Skin of body (tissue), 1 donor: ENCODE measurements at regions not wholly inside any gene's neighbourhood (a gene's known extent, or its start where the extent isn't known, plus 50 kb on each side); places are given as distances from the start of the nearest gene placed in this dataset.
"Not testable (repeated sequence)": the region's sequence is repeated elsewhere in the genome, so short reads cannot be mapped to it uniquely, and the experiment has no call there.

Experiments
- DNase-seq: peaks from one replicate; lab custom pipeline; 2025; lab: John Stamatoyannopoulos, UW

DNA sequence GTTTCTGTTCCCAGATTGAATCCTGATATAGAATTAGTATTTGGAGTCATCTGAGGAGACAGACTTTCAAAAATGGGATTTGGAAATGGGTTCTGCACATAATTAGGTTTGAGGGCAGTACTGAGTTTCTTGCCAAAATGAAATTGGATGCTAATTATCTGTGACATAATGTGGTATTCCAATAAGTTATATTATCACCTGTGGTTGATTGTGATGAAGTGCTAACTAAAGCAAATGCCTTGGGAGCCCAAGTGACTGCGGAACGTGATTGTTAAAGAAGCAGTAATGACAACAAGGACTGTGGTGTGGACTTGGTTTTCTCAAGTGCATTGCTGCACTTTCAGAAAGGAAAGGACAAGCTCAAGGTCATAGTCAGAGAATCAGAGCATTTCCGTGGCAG, 337.0 kb downstream of the IPO8 start:
- no peak for DNase-seq

DNA sequence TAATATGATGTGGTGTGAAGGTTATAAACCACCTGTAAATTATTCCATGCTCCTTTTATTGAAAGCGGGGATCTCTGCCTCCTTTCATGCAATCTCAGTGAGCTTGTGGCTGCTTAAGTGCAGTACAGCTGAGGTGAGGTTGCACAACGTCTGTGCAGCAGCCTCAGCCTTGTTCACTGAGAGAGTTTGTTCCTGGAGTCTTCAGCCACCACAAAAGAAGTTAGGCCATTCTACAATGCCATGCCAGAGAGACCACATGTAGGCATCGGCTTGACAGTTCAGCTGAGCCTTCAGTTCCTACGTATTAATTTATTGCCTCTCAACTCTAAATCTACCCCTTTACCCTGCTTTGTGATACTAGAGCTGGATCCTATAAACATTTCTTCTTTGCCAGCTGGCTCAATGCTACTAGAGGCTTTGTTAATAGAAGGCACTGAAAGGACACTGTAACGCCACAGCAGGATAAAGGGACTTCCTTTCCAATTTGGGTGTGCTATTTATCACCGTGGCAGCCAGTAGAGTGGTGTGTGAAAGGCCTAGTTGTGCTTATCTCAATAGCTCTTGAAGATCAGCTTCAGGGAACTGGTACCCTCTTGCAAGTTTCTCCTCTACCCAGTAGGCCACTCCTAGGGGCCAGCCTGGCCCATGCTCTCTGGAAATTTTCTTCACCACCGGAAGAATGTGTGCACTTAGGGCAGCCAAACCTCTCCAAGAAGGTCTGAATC, 337.7 kb downstream of the IPO8 start:
- DNase-seq, result no peak

DNA sequence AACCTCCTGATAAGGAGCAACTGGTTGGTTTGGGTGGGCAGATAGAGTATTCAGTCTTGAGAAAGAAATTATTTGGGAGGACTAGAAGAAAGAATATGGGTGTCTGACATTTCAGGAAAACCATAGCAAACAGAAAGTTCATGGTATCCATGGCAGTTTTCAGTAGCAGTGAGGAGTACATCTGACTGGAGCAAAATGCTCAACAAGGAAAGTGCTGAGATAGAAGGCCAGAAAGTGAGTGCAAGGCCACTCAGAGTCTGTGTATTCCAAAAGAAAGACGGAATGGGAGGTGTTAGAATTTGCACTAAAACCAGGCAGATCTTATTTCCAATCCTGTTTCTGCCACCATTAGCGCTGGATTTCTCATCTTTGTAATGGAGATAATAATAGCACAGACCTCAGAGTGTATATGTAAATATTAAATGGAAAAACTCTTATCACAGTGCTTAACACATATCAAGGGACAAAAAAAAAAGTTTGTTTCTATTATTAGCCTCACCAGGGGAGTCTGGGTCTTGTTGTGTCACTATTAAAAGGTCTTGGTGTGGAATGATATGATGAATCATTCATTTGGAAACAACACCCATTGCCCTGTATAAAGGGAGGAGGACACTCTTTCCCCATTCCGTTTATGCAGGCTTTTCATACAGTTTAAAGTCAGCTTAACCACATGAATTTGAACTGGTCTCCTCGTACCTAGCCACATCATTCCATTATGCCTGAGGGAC, 349.8 kb downstream of the IPO8 start:
- no peak for DNase-seq

DNA sequence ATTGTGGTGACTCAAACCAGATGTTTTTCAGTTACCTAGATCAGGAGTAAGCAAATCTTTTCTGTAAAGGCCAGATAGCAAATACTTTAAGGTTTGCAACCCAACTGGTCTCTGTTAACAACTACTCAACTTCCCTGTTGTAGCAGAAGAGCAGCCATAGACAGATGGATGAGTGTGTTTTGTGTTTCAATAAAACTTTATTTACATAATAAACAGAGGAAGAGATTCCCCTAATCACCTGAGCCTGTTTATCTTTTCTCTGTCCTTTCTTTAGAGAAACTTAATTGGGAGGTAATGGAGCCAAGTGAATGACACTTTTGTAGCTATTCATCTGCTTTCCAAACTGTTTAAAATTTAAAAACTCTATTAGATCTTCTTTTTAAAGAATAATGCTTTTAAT, 365.1 kb downstream of the IPO8 start:
- no peak for DNase-seq

DNA sequence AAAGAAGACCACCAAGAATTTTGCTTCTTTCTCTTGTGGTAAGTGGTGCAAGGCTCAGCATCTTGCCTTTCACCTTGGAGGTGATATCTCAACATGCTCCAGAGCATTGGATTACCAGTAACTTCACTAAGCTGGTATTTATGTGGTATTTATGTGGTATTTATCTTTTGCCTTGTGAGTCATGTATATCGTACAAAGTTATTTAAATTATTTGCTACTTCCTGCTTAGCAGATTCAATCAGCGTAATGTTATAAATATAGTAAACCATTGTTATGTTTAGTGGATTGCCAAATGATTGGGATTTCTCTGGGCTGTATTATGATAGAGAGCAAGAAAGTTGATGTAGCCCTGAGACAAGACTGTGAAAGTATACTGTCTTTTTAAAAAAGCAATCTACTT, 366.4 kb downstream of the IPO8 start:
- DNase-seq, result no peak

DNA sequence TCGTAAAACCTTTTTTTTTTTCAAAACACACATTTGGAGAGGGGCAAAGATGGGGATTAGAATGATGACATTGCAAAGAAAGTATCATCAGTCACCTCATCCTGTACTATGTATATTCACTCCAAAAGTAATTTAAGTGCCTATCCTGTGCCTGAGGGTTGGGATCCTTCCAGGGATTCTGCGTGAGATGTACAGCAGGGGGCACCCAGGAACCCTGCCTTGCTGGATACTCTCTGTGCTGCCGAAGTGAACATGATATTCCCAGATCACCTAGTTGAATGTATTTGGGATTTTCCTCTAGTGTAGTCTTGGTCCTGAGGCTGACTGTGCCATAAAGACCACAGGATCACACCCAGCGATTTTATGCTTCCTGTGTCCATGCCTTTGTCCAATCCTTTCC, 372.7 kb downstream of the IPO8 start:
- no peak for DNase-seq

DNA sequence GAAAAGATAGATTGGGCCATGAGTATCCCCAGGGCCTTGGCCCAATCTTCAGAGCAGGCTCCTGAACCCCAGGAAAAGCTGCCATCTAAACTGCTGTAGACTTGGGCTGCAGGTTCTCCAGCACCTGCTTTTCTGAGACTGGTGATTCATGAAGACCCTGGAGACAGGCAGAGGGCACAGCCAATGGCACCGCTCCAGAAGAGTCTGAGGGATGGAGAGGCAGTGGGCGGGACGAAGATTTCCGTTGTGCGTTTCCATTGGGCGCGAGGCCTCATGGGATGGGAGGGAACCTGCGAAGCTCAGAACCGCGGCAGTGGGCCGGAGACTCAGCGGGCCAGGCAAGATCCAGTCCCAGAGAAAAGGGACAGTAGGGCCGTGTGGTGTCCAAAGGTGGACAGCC, 375.1 kb downstream of the IPO8 start:
- DNase-seq, result no peak

DNA sequence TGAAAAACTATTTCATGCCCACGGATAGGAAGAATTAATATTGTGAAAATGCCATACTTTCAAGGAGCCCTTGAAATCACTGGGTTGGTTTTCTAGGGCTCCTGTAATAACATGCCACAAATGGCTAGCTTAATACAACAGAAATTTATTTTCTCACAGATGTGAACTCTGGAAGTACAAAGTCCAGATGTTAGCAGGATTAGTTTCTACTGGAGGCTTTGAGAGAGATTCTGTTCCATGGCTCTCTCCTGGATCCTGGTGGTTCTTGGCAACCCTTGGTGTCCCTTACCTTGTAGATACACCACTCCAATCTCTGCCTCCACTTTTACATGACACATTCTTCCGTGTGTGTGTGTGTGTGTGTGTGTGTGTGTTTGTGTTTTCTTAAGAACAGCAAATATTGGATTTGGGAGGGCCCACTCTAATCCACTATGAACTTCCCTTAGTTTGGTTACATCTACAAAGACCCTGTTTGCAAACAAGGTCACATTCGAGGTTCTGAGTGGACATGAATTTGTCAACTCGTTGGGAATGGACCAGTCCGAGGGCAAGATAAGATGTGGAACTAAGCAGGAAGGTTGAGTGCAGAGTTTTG, 381.1 kb downstream of the IPO8 start:
- DNase-seq, result no peak

DNA sequence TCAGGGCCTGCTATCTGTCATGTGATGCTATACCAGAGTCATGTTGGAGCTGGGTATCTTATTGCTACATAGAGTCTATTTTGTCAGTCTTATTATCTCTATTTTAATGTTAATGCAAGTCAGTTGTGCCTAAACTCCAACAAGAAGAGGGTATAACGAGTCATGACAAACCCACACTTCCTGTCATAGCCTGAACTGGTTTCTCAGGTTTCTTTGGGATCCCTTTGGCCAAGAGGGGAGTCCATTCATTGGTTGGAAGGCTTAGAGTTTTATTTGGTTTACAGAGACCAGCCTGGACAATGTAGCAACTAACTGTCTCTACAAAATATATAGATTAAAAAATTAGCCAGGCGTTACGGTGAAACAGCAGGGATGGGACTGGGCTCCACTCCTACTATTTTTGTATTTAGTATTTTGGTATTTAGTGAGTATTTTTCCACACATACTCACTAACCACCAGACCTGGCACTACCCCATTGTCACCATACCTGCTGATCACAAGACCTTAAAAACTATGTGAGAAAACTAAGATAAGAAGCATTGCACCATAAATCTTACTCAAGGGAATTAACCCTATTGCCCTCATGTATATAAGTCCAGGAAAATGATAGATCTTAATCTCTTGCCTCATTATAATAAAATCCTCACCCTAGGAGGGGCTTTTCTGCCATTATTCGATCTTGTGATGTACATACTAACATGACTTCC, 387.5 kb downstream of the IPO8 start:
- DNase-seq, result no peak

DNA sequence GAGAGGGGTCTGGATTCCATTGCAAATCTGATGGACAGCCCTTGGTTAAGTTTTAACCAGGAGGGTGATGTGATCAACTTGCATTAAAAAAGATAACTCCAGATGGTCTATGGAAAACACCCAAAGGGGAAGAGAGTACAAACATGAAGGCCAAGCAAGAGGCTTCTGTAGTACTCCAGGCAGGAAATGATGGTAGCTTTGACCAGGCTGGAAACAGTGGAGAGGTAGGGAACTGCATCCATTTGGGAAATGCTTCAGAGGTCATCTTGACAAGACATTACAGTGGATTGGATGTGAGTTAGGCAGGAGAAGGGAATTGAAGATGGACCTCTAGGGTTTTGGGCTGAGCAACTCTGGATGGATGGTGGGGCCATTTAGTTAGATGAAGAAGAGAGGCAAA, 391.1 kb downstream of the IPO8 start:
- DNase-seq, result no peak

DNA sequence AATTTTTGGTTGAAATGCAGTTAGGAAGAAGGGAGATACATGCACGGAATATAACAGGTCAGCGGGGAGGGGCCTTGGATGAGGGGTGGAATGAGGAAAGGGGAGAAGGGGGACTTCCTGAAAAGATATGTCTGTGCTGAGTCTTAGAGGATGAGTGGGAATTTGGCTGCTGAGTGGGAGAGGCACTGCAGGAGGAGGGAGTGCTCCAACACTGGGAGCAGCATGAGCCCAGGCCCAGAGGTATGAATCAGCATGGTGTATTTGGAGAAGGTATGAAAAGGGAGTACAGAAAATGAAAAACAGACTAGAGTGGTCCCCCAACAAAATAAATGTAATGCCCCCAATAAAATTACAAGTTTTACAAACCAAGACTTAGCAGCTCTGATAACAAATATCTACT, 394.4 kb downstream of the IPO8 start:
- no peak for DNase-seq

DNA sequence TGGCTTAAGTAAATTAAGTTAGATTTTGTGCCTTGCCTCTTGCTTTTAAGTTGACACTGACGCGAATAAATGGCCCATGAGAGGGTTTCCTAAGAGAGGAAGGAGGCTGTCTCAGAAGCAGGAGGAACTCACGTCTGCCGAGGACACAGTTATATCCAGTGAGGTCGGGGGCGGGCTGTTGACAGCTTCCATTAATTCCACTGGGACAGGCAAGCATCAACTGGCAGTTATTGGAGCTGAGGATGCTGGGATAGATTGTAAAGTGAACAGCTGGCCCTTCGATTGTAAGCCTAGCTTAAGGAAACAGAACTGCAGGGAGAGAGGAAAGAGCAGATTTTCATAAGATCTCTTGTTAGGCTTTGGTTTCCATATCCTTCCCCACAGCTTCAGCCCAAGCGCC, 399.2 kb downstream of the IPO8 start:
- DNase-seq, result no peak

DNA sequence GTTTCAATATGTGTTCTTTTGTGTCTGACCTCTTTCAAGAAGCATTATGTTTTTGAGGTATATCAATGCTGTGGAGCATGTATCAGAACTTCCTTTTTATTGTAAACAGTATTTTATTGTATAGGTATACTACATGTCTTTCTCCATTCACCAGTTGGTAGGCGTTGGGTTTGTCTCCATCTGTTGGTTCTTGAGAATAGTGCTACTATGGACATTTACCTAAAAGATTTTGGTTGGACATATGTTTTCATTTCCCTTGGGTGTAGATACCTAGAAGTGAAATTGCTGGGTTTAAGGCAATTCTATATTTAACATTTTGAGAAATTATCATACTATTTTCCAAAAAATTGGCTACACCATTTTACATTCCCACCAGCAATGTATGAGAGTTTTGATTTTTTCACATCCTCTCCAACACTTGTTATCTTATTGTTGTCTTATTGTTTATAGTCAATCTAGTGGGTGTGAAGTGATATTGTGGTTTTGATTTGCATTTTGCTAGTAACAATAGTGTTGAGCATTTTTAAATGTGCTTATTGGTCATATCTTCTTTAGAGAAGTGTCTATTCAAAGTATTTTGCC, 409.2 kb downstream of the IPO8 start:
- DNase-seq, result no peak

DNA sequence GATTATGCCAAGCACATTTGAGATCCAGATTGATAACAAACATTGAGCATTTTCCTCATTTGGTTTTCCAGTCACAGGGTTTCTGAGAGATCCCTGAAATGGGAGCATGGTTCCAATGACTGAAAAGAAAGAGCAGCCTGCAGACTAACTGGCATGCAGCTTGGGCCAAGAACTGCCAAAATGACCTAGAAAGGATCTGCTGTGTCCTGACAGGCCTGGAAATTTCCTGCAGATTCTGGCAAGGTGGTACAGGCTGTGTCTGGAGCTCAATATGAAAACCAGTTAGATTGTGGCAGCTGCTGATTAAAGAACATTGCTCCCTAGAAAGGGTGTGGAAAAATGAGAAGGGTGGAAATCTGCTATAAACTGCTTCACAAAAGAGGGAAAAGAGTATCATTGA, 417.3 kb downstream of the IPO8 start:
- no peak for DNase-seq

DNA sequence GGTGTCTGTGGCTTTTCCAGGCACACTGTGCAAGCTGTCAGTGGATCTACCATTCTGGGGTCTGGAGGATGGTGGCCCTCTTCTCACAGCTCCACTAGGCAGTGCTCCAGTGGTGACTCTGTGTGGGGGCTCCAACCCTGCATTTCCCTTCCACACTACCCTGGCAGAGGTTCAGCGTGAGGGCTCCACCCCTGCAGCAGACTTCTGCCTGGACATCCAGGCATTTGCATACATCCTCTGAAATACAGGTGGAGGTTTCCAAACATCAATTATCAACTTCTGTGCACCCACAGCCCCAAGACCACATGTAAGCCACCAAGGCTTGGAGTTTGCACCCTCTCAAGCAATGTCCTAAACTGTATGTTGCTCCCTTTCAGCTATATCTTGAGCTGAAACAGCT, 423.2 kb downstream of the IPO8 start:
- DNase-seq, result not testable (repeated sequence)

DNA sequence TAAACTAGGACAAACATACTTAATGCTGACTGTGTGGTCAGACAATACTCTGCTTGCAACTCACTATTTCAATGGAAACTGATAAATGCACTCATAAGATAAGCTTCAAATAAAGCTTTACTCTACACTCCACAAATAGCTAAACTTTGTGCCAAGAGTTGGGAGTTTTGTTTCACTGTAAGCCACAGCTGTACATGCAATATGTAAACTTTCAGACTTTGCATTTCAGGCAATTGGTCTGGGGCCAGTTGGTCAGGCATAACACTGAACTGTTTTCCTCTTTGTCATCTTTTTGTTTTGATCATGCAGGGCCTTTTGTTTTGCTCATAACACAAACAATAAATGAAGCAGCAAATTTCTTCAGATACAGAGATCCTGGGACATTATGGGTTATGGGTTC, 426.2 kb downstream of the IPO8 start:
- peak; percentile 28 for DNase-seq

DNA sequence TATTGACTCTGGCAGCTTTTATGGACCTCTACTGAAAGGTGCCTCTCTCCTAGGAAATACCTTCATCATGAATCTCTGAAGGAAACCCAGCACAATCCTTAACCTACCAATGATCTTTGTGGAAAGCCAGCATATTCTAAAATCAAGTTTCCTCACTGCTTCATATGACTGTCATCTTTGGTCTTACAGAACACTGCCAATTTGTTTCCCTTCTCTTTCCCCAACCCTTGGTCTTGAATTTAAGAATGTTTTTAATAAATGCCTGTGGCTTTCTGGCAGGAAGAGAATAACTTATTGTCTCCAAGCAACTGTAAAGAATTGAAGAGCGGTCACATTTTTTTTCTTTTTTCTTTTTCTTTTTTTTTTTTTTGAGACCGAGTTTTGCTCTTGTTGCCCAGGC, 427.6 kb downstream of the IPO8 start:
- peak; percentile 62 for DNase-seq

DNA sequence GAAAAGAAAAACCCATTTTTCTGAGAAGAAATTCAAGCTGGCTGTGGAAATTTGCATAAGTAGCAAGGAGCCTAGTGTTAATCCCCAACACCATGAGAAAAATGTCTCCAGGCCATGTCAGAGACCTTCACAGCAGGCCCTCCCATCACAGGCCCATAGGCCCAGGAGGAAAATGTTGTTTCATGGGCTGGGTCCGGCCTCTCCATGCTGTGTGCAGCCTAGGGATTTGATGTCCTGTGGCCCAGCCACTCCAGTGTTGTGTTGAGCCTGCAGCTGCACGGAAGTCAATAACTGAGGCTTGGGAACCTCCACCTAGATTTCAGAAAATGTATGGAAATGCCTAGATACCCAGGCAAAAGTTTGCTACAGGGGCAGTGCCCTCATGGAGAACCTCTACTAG, 432.2 kb downstream of the IPO8 start:
- no peak for DNase-seq

DNA sequence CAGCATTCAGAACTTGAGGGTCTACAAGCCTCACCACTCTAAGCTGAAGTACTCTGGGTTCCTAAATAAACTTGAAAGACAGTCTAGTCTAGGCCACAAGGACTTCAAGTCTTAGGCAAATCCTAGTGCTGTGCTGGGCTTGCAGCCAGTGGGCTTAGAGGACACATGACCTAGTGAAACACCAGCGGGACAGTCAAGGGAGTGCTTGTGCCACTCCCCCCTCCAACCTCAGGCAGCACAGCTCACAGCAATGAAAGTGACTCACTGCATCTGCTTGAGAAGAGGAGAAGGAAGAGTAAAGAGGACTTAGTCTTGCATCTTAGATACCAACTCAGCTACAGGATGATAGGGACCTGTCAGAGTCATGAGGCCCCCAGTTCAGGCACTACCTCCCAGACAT, 438.1 kb downstream of the IPO8 start:
- DNase-seq, result no peak

DNA sequence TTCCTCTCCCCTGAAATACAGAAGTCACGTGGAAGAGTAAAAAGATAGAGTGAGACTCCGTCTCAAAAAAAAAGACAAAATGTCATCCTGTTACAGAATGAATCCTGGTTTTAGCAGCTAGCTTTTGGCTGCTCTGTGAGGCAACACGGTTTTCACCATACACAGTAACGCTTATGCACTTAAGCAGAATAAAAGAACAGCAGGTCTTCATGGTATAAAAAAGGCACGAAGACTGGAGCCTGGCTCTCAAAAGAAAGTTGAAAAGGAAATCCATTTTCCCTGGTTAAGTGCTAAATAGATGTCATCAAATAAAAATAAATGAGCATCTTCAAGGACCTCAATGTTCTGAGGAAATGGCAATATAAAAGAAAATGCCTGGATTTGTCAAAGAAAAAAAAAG, 444.1 kb downstream of the IPO8 start:
- DNase-seq, result no peak

DNA sequence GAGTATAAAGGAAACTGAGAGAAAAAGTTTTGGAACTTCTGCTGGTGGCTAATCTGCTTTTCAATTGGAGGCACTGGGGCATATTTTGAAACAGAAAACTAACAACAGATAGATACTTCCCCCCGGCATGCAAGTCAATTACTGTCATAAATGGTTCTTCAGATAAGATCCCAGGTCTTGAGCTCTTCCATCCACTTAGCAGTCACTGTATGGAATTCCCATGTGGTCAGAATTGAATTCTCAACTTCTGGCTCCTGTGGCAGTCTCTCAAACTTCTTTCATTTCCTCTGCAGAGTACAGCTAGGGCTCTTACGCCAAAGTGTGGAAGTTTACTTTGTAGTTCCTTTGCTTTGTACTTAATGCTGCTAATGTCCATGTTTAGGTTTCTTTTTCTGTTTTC, 452.2 kb downstream of the IPO8 start:
- DNase-seq, result no peak

DNA sequence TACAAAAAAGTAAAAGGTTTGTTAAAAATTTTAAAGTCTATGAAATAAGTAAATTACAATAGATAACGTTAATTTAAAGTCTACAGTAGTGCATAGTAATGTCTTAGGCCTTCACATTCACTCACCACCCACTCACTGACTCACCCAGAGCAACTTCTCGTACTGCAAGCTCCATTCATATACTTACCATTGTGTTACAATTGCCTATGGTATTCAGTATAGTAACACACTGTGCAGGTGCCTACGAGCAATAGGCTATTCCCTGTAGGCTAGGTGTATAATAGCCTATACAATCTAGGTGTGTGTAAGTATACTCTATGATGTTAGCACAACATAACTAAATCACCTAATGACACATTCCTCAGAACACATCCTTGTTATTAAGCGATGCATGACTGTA, 435.3 kb upstream of the TMTC1 start:
- no peak for DNase-seq
